ENCODE measurements at regions not wholly inside any gene's neighbourhood (a gene's known extent, or its start where the extent isn't known, plus 50 kb on each side); places are given as distances from the start of the nearest gene placed in this dataset.

GRCh38 chr2:49577041-49577440 is 422.7 kb upstream of the FSHR start:
- dilution Hi-C loops (cut with MboI; ENCODE audit: extremely low pct_ligation_motif_present, low sequenced_read_pairs): no loop called here
- Histone ChIP-seq H3K4me1 (ENCODE audit: control insufficient read depth, extremely low read depth, insufficient read depth, low read length) (no peaks in the 10 kb centered on the region), H3K27ac (ENCODE audit: control insufficient read depth, insufficient read depth, low read length) (no peak overlapping the region), H3K9ac (ENCODE audit: control insufficient read depth, extremely low read depth, insufficient read depth, low read length) (no peak overlapping the region), H3K4me2 (ENCODE audit: control insufficient read depth, extremely low read depth, insufficient read depth, low read depth, low read length) (no peak overlapping the region), H4K20me1 (ENCODE audit: control insufficient read depth, extremely low read depth, insufficient read depth, low read length) (no peaks in the 10 kb centered on the region), H3K9me1 (ENCODE audit: control insufficient read depth, extremely low read depth, insufficient read depth, low read length) (no peaks in the 10 kb centered on the region), H3K79me2 (ENCODE audit: control insufficient read depth, insufficient read depth, low read length) (no peaks in the 10 kb centered on the region), H3K36me3 (ENCODE audit: control insufficient read depth in 2 of 2, extremely low read depth in 1 of 2, insufficient read depth in 2 of 2, low read length in 2 of 2) (no peaks in the 10 kb centered on the region), H2AFZ (ENCODE audit: control insufficient read depth, low read length) (no peak overlapping the region), H3K27me3 (ENCODE audit: control insufficient read depth, extremely low read depth, insufficient read depth, low read length) (no peaks in the 10 kb centered on the region), H3K9me3 (ENCODE audit: control insufficient read depth, low read depth, low read length) (no peaks in the 10 kb centered on the region), H3K4me3 (ENCODE audit: control insufficient read depth in 2 of 3, extremely low read depth in 1 of 3, insufficient read depth in 2 of 3, low read depth in 1 of 3, low read length in 3 of 3) (no peak overlapping the region)
- FAIRE-seq (no peak), DNase-seq (ENCODE audit: low read depth, low spot score) (no peak)
- TF ChIP-seq CTCF (optimal IDR thresholded peaks at IDR 0.05 in 1 of 3, IDR thresholded peaks at IDR 0.05 in 1 of 3, conservative IDR thresholded peaks at IDR 0.05 in 1 of 3; ENCODE audit: extremely low read depth in 1 of 3, insufficient read depth in 2 of 3, low read length in 3 of 3) (no peak), EZH2 (IDR thresholded peaks at IDR 0.05; ENCODE audit: low read length) (no peak)

- Histone ChIP-seq H3K4me3 (ENCODE audit: control insufficient read depth in 2 of 3, extremely low read depth in 1 of 3, insufficient read depth in 2 of 3, low read depth in 1 of 3, low read length in 3 of 3) (no peak overlapping the region), H3K9me1 (ENCODE audit: control insufficient read depth, extremely low read depth, insufficient read depth, low read length) (no peaks in the 10 kb centered on the region), H3K4me1 (ENCODE audit: control insufficient read depth, extremely low read depth, insufficient read depth, low read length) (no peaks in the 10 kb centered on the region), H3K9ac (ENCODE audit: control insufficient read depth, extremely low read depth, insufficient read depth, low read length) (no peak overlapping the region), H3K27me3 (ENCODE audit: control insufficient read depth, extremely low read depth, insufficient read depth, low read length) (no peaks in the 10 kb centered on the region), H3K4me2 (ENCODE audit: control insufficient read depth, extremely low read depth, insufficient read depth, low read depth, low read length) (no peak overlapping the region), H3K36me3 (ENCODE audit: control insufficient read depth in 2 of 2, extremely low read depth in 1 of 2, insufficient read depth in 2 of 2, low read length in 2 of 2) (no peaks in the 10 kb centered on the region), H3K27ac (ENCODE audit: control insufficient read depth, insufficient read depth, low read length) (no peak overlapping the region), H2AFZ (ENCODE audit: control insufficient read depth, low read length) (no peak overlapping the region), H3K79me2 (ENCODE audit: control insufficient read depth, insufficient read depth, low read length) (no peaks in the 10 kb centered on the region), H3K9me3 (ENCODE audit: control insufficient read depth, low read depth, low read length) (no peaks in the 10 kb centered on the region), H4K20me1 (ENCODE audit: control insufficient read depth, extremely low read depth, insufficient read depth, low read length) (no peaks in the 10 kb centered on the region)
- no peak for DNase-seq (ENCODE audit: low read depth, low spot score)
- dilution Hi-C loops (cut with MboI; ENCODE audit: extremely low pct_ligation_motif_present, low sequenced_read_pairs): no loop called here
- no peak for TF ChIP-seq EZH2 (IDR thresholded peaks at IDR 0.05; ENCODE audit: low read length)
- TF ChIP-seq CTCF (optimal IDR thresholded peaks at IDR 0.05 in 1 of 3, IDR thresholded peaks at IDR 0.05 in 1 of 3, conservative IDR thresholded peaks at IDR 0.05 in 1 of 3; ENCODE audit: extremely low read depth in 1 of 3, insufficient read depth in 2 of 3, low read length in 3 of 3): no peak
- FAIRE-seq: no peak
These were observed 414.9 kb upstream of the FSHR start for GRCh38 chr2:49569176-49569575.
